Occipital lobe (tissue), 1 donor: ENCODE measurements at regions not wholly inside any gene's neighbourhood (a gene's known extent, or its start where the extent isn't known, plus 50 kb on each side); places are given as distances from the start of the nearest gene placed in this dataset.

Experiments
- DNase-seq: peaks from one replicate; lab custom pipeline; 2025; lab: John Stamatoyannopoulos, UW

GRCh38 chr4:144463236-144463635 is 182.7 kb upstream of the HHIP start:
- DNase-seq: no peak

- no peak for DNase-seq
Measured at GRCh38 chr4:144463896-144464295, 182.1 kb upstream of the HHIP start.

GRCh38 chr4:144465546-144465945 is 180.4 kb upstream of the HHIP start:
- DNase-seq: no peak

- DNase-seq: no peak
Measured at GRCh38 chr4:144480068-144480467, 165.9 kb upstream of the HHIP start.

GRCh38 chr4:144489831-144490230 is 156.1 kb upstream of the HHIP start:
- DNase-seq: no peak

- no peak for DNase-seq
Measured at GRCh38 chr4:144494280-144494679, 151.7 kb upstream of the HHIP start.

GRCh38 chr4:144495944-144496343 is 150.0 kb upstream of the HHIP start:
- DNase-seq: no peak

GRCh38 chr4:144499777-144500176 is 146.2 kb upstream of the HHIP start:
- DNase-seq: no peak

GRCh38 chr4:144501231-144501780 is 144.7 kb upstream of the HHIP start:
- DNase-seq: no peak

- no peak for DNase-seq
Measured at GRCh38 chr4:144504883-144505282, 141.1 kb upstream of the HHIP start.

- no peak for DNase-seq
Measured at GRCh38 chr4:144507311-144508101, 138.4 kb upstream of the HHIP start.

GRCh38 chr4:144509088-144510015 is 136.6 kb upstream of the HHIP start:
- DNase-seq: no peak

GRCh38 chr4:144514736-144515135 is 131.2 kb upstream of the HHIP start:
- no peak for DNase-seq

- DNase-seq: no peak
Measured at GRCh38 chr4:144518181-144518895, 127.6 kb upstream of the HHIP start.

- DNase-seq: no peak
Measured at GRCh38 chr4:144531841-144532240, 114.1 kb upstream of the HHIP start.

GRCh38 chr4:144547678-144548298 is 98.2 kb upstream of the HHIP start:
- no peak for DNase-seq

- no peak for DNase-seq
Measured at GRCh38 chr4:144556636-144557035, 89.3 kb upstream of the HHIP start.

GRCh38 chr4:144557404-144557803 is 88.6 kb upstream of the HHIP start:
- DNase-seq: no peak

GRCh38 chr4:144562019-144562705 is 83.8 kb upstream of the HHIP start:
- no peak for DNase-seq

- no peak for DNase-seq
Measured at GRCh38 chr4:144564358-144564757, 81.6 kb upstream of the HHIP start.
